Left kidney (tissue), 1 donor: ENCODE measurements at regions not wholly inside any gene's neighbourhood (a gene's known extent, or its start where the extent isn't known, plus 50 kb on each side); places are given as distances from the start of the nearest gene placed in this dataset.
"Not testable (repeated sequence)": the region's sequence is repeated elsewhere in the genome, so short reads cannot be mapped to it uniquely, and the experiment has no call there.

Experiments
- DNase-seq: peaks from one replicate; pipeline ENCODE4 v3.0.0-alpha.2; 2013

DNA sequence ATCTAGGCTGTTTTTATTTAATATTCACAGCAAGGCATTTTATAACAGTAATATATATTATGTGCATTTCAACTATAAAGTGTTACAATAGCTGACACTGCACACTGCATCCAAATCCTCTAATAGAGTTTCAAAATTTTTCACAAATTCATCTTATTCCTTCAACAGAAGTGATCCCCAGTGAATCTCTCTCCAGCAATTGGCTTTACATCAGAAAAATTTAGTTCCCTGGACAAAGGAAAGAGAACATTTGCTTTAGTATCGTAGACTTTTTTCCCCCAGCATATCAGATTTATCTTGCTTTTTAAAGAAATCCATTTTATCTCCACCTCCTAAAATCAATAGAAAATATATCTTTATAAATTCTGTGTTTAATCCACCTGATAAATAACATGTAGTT lies 868.6 kb downstream of the TBL1XR1 start:
- DNase-seq, result no peak

DNA sequence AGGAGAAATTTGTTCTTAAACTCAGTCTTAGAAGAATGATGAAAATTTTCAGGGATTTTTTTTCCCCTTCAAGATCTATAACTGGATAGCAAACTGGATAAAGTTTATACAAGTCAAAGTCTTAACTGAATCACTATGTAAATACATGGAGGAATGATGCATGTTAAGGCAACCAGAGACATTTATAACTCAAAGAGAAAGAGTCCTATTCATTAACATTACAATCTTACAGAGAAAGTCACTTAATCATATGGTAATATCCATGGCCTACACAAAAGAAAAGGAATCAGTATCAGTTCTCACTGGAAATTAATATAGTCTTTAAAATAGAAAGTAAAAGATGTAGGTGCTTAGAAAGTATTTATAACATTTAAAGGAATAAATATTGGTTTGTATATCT lies 869.1 kb downstream of the TBL1XR1 start:
- DNase-seq, result no peak

DNA sequence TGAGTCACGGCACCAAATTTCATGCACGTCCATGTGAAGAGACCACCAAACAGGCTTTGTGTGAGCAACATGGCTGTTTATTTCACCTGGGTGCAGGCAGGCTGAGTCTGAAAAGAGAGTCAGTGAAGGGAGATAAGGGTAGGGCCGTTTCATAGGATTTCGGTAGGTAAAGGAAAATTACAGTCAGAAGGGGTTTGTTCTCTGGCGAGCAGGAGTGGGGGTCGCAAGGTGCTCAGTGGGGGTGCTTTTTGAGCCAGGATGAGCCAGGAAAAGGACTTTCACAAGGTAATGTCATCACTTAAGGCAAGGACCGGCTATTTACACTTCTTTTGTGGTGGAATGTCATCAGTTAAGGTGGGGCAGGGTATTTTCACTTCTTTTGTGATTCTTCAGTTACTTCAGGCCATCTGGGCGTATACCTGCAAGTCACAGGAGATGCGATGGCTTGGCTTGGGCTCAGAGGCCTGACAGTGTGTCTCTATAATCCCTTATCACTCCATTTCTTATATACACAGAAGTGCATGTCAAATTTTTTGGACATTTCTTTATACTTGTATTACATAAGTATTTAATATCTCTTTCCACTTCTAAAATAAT lies 870.3 kb downstream of the TBL1XR1 start:
- DNase-seq, result not testable (repeated sequence)

DNA sequence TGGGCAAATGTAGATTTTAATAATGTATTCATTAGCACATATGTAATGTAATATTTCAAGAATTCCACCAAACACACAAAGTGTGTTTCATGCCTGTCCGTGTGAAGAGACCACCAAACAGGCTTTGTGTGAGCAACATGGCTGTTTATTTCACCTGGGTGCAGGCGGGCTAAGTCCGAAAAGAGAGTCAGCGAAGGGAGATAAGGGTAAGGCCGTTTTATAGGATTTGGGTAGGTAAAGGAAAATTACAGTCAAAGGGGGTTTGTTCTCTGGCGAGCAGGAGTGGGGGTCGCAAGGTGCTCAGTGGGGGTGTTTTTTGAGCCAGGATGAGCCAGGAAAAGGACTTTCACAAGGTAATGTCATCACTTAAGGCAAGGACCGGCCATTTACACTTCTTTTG lies 875.8 kb downstream of the TBL1XR1 start:
- not testable (repeated sequence) for DNase-seq

DNA sequence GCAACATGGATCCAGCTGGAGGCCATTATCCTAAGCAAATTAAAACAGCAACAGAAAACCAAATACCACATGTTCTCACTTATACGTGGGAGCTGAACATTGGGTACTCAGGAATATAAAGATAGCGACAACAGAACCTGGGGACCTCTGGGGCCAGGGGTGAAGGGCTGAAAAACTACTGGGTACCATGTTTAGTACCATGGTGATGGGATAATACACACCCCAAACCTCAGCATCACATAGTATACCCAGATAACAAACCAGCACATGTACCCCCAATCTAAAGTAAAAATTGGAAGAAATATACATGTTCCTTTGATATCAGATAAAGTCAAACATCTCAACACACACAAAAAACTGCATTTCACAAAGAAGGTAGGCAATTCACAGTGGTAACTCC lies 876.2 kb downstream of the TBL1XR1 start:
- DNase-seq, result no peak

DNA sequence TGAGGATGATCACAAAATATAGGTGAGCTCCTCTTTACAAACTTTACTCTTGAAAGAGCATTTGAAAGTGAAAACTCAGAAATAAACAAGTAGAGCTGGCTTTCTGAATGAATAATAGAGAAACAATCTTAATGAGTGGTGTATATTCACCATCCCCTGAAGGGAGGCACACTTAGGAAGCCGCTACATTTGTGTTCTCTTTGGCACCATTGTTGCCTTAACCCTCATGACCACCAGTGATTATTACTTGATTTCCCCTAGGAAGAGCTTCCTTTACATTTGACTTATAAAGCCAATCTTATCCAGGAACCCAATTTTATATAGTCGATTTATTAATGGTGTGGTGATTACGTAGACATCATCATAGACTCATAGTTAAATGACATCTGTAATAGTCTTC lies 883.9 kb downstream of the TBL1XR1 start:
- no peak for DNase-seq

DNA sequence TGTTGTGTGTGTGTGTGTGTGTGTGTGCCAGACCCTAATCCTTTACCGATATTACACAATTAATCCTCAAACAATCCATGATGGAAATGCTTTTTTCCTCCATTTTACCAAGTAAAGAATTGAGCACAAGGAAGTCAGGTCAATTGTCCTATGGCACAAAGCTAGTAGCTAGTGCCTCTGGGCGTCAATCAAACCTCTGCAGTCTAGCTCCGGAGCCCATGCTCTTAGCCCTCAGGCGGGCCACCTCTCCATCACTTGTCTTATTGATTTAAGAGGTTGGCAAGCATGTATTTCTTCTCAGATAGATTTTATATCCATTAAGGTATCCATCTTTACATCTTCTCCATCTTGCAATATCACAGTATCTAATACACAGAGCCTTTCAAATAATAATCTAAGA lies 886.6 kb downstream of the TBL1XR1 start:
- DNase-seq, result no peak

DNA sequence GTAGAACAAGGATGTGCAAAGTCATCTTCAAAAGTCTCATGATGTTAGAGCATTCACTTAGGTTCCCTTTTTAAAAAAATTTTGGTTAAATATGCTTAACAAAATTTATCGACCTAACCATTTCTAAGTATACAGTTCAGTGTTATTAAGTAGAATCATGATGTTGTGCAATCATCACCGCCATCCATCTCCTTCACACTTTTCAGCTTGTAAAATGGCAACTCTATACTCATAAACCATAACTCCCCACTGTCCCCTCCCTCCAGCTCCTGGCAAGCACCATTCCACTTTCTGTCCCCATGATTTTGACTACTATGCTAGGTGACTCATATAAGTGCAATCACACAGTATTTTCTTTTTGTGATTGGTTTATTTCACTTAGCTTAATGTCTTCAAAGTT lies 895.0 kb downstream of the TBL1XR1 start:
- no peak for DNase-seq

DNA sequence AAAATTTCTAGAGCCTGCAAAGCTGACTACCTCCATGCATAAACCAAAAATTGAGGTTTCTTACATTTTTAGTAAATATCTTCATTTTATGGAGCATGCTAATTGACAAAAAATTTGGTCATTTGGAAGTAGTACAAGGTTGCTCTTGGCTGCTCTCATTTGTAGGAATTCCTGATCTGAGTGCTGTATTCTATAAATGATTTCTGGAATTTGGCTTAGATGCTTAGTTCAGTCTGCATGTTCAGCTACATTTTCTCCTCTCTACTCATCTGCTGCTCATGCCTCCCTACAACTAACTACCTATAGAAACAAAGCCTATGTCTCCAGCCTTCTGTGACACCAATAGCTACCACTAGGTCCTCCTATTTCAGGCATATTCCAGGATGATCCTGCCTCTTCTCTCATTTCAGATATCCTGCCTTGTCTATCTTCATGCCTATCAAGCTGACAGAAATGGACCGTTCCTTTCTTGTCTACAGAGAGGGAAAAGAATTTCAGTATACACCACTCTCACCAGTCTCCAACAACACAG lies 901.1 kb downstream of the TBL1XR1 start:
- DNase-seq, result no peak

DNA sequence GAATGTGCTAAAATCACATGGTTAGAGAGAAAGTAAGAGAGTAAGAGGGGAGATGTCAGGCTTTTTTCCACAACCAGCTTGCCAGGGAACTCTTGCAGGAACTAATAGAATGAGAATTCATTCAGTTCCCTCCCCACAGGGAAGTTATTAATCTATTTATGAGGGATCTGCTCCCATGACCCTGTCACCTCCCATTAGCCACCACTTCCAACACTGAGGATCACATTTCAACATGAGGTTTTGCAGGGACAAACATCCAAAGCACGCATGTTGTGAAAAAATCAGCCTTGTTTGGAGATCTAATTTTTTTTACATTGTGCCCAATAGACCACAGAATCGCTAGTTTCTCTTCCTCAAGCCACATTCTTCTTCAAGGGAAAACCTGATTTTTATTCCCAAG lies 904.0 kb downstream of the TBL1XR1 start:
- no peak for DNase-seq

DNA sequence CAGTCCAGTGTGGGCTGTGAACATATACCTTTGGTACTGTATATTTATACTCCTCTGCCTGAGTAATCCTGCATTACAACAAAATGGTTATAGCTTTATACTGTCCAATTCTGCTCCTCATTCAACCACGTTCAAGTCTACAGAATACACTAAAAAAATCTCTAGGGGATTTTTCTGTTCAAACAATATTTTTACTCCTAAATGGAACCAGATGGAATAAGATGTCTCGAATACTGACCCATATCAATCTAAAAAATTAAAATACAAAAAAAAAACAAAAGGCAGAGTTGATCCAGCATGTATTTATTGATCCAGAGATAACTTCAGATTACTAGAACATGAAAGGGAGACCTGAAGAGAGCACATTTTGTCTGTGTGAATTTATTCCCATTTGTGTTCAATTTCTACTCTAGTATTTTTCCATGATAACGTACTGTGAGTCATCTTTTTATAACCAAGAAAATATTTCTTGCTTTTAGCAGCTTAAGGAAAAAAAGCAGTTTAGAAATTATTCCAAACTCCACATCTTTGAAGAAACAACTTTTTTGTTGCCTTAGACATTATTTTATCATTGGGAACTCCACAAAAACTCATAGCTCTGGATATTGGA lies 910.7 kb downstream of the TBL1XR1 start:
- no peak for DNase-seq

DNA sequence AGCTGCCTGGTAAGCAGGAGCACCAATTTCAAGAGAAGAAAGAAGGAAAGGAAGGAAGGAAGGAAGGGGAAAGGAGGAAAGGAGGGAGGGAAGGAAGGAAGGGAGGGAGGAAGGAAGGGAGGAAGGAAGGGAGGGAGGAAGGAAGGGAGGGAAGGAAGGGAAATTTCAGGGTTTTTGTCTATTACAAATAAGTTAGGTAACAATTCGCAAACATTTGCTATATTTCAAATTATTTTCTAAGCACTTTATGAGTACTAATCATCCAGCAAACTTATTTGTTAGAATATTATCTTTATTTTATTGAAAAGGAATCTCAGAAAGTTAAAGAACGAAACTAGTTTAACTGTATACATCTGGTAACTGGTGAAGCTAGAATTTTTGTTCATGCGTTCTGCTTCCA lies 921.7 kb downstream of the TBL1XR1 start:
- no peak for DNase-seq

DNA sequence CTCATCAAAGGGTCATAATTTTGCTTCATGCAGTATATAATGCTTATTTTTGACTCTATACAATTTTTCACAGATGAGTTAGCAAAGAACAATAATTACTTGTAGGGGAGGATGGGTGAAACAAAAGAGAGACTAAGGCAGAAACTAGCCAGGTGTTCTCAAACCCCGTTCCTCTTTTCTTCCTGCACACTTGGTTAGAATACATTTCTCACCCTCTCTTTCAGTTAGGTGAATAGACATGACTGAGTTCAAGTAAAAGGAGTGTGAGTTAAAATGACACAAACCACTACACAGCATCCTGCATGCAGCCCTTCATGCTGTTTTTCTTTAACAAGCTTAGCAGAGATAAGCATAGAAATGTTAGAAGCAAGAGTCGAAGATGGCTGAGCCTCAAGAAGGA lies 922.2 kb downstream of the TBL1XR1 start:
- DNase-seq, result no peak

DNA sequence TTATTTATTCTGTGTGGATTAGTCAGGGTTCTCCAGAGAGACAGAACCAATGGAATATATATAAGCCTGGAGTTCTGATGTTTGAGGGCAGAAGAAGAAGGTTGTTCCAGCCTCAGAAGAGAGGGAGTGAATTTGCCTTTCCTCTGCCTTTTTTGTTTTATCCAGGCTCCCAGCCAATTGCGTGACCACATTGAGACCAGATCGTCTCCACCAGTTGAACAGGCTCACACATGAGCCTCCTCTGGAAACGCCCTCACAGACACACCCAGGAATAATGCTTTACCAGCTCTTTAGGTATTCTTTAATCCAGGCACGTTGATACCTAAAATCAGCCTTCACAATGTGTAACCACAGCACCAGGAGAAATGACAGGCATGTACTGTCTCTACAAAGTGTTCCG lies 923.1 kb downstream of the TBL1XR1 start:
- DNase-seq, result no peak

DNA sequence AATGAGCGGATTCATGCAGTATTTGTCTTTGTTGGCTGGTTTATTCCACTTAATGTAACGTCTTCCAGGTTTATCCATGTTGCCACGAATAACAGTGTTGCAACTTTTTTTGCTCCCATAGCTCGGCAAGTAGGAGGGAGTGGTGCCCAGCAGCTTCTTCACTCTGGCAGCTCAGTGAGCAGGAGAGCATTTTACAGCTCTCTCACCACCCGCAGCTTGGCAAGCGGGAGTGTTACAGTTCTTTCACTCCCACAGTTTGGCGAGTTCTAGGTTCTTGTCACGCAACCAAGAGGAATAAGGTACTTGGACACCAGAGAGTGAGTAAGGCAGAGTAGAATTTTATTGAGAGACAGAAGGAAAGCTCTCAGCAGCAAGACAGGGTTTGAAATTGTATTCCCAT lies 935.2 kb downstream of the TBL1XR1 start:
- DNase-seq, result no peak

DNA sequence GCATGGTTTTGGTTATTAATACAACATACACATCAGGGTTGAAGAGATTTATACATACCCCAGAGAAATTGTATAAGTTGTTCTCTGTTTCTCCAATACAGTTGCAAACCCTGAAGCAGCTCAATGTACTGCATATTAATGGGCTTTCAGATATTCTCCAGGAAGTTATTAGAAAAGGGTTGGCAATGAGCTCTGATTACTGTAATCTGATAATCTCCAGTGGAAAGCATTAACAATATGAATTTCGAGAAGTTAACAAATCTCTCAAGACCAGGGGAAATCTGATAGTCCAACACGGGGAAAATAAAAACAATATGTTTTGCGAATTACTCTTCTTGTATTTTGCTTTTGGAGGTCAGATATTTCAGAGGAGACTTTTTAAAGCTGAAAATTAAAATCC lies 950.1 kb downstream of the TBL1XR1 start:
- DNase-seq, result no peak

DNA sequence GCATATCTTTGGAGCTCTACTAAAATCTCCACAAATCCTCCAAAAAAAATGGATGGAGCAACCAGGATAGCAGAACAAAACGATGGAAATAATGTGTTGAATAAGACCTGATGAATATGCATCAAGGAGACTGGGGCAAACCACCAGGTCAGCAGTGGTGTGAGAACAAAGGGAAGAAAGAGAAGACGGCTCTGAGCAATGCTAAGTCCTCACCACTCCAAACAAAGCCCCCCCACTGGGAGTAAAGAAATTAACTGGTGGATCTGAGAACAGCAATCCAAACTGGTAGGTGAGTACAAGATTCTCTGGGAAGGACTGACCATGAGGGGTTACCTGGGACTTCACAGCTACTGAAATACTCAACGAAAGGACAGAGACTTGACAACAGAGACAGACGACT lies 977.3 kb downstream of the TBL1XR1 start:
- no peak for DNase-seq

DNA sequence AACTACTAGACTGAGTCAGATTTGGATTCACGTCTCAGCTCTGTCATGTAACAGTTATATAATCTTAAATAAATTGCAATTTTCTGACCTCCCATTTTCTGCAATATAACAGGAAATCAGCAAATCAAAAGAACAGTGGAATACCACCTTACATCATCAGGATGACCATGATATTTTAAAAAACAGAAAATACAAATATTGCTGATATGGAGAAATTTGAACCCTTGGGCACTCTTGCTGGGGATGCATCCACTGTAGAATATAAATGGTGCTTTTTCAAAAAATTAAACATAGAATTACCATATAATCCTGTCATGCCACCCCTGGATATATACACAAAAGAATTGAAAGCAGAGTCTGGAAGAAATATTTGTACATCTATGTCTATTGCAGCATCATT lies 982.5 kb downstream of the TBL1XR1 start:
- no peak for DNase-seq

DNA sequence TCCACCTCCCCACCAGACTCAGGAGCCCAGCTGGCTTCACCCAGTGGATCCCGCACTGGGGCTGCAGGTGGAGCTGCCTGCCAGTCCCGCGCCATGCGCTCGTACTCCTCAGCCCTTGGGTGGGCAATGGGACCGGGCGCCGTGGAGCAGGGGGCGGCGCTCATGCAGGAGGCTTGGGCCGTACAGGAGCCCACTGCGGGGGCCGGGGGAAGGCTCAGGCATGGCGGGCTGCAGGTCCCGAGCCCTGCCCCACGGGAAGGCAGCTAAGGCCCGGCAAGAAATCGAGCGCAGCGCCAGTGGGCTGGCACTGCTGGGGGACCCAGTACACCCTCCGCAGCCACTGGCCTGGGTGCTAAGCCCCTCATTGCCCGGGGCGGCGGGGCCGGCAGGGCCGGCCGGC lies 984.0 kb downstream of the TBL1XR1 start:
- not testable (repeated sequence) for DNase-seq

DNA sequence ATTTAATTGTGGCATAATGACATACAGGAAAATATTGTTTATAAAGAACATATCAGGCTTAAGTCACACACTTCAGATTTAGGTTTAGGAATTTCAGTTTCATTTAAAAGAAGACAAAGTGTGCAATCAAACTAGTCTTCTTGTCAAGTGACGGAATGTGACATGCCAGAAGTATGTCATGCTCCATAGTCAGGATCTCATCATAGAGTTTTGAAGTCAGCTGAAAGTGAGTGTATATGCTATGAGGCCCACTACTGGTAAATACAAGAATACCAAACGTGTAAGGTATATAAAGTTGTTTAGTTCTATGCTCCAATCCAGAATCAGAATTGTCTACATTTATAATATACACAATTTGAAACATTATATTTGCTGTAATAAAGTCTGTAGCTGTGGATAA lies 988.4 kb downstream of the TBL1XR1 start:
- DNase-seq, result no peak

DNA sequence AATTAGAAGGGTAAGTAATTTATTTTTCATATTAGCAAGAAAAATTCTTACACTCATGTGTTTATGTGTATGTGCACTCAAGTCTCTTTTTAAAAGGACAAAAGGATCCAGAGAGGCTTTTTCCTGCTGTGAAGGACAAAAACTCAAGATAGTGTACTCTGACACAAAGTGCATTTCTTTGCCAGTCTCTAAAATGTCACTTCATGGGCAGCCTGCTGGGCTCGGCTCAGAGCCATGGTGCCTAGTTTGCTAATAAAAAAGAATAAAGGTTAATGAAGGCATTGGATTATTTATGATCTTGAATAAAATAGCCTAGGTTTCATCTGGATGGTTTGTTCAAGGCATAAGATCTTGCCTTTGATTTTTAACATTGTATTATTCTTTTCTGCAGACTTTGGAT lies 989.0 kb downstream of the TBL1XR1 start:
- no peak for DNase-seq

DNA sequence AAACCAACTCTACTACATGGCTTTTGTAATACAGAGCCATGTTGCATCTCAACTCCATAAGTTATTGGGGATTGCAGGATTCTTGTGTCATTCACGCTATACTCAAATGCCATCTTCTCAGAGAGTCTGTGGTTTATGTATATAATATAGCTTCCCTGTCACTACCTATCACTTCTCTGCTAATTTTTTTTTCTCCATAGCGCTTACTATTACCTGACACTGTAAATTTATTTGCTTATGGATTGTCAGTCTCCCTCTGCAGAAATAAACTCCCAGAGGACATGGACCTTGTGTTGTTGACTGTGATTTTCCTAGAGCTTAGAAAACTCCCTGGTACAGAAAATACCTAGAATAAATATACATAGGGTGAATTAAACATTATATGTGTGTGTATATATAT lies 990.5 kb downstream of the TBL1XR1 start:
- no peak for DNase-seq

DNA sequence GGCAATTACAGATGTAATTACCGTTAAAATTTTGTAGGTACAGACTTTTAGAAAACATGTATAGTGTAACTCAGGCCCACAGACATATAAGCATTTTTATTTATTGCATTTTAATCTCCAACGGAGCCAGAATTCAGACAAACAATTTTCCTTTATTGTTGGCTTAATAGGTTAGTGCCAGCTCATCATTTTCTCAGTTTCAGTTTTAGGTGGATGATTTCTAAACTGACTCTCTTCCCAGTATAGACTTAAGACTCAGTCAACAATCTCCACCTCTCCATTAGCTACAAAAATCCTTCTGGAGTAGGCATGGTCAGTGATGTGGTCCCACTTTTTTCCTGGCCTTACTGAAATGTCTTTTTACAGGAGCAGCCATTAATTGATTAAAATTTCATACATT lies 994.6 kb downstream of the TBL1XR1 start:
- DNase-seq, result no peak

DNA sequence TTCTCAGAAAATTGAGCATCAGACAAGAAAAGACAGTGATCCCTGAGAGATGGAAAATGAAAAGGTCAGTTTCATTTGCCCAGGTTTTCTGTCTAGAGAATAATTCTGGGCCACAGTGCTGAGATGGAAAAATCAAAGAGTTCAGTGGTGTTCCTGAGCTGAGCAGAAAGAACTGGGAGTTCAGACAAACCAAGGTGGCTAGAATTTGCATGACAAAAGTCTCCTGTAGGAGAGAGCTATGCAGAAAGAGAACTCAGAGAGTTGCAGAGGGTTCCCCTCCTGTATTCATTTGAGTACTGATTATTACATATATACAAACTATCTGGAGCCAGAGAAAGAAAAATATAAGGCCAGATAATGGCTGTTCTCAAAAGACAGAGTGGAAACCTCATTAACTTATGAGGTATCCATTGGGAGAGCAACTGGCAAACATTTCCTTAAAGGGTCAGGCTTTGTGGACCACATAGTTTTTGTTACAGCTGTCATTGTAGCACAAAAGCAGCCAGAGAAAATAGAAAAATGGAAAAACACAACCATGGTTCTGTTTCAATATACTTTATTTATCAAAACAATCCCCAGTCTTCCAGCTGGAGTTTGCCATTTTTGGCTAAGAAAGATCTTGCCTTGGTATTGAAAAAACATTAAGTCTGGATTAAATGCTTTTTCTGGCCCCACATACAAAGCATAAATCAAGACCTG lies 1004.1 kb downstream of the TBL1XR1 start:
- no peak for DNase-seq
